Endothelial cell of umbilical vein (primary cell): ENCODE measurements at regions not wholly inside any gene's neighbourhood (a gene's known extent, or its start where the extent isn't known, plus 50 kb on each side); places are given as distances from the start of the nearest gene placed in this dataset.

Experiments used
- EZH2 ChIP-seq: IDR thresholded peaks from 2 replicates; pipeline ENCODE4 v1.6.1; 2012; ENCODE audit warnings: borderline replicate concordance, low read depth, mild to moderate bottlenecking, moderate library complexity, low read length, inconsistent platforms; ENCODE audit not compliant: severe bottlenecking
- JUN ChIP-seq: IDR thresholded peaks from 2 replicates; pipeline ENCODE4 v1.6.1; 2011; ENCODE audit warnings: borderline replicate concordance, low read depth; ENCODE audit not compliant: insufficient read length, insufficient read depth
- MYC ChIP-seq: IDR thresholded peaks from one replicate; pipeline ENCODE4 v1.6.1; 2011; ENCODE audit warnings: mild to moderate bottlenecking, low read depth, low read length
- POLR2A ChIP-seq: IDR thresholded peaks from 2 replicates; pipeline ENCODE4 v1.6.1; 2012; ENCODE audit warnings: low read depth, mild to moderate bottlenecking, control low read depth, low read length
- POLR2AphosphoS5 ChIP-seq: IDR thresholded peaks from 2 replicates; pipeline ENCODE4 v1.6.1; 2012; ENCODE audit warnings: low read depth, mild to moderate bottlenecking, control low read depth, low read length, moderate library complexity; ENCODE audit not compliant: insufficient read depth
- TF ChIP-seq, protein P1 (sequence below), 2 donors: IDR thresholded peaks; 1 replicate in 1 of 2; 2 replicates in 1 of 2; pipeline ENCODE4 v1.5.1; 2011; ENCODE audit warnings: low read length in 2 of 2, mild to moderate bottlenecking in 2 of 2, moderate library complexity in 2 of 2, control low read depth in 1 of 2, inconsistent platforms in 1 of 2, low read depth in 1 of 2; ENCODE audit not compliant: insufficient read depth in 1 of 2; ENCODE audit errors: extremely low read depth in 1 of 2
- TF ChIP-seq, protein P2 (sequence below): IDR thresholded peaks from 2 replicates; pipeline ENCODE4 v1.6.1; 2011; ENCODE audit not compliant: insufficient read depth, insufficient read length

GRCh38 chr1:199453723-199454122 is 573.8 kb upstream of the NR5A2 start:
- TF ChIP-seq MYC (no peak), POLR2AphosphoS5 (no peak), POLR2A (no peak), JUN (no peak), EZH2 (no peak)
- TF ChIP-seq, protein P1, sequence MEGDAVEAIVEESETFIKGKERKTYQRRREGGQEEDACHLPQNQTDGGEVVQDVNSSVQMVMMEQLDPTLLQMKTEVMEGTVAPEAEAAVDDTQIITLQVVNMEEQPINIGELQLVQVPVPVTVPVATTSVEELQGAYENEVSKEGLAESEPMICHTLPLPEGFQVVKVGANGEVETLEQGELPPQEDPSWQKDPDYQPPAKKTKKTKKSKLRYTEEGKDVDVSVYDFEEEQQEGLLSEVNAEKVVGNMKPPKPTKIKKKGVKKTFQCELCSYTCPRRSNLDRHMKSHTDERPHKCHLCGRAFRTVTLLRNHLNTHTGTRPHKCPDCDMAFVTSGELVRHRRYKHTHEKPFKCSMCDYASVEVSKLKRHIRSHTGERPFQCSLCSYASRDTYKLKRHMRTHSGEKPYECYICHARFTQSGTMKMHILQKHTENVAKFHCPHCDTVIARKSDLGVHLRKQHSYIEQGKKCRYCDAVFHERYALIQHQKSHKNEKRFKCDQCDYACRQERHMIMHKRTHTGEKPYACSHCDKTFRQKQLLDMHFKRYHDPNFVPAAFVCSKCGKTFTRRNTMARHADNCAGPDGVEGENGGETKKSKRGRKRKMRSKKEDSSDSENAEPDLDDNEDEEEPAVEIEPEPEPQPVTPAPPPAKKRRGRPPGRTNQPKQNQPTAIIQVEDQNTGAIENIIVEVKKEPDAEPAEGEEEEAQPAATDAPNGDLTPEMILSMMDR (IDR thresholded peaks at IDR 0.05; ENCODE audit: extremely low read depth in 1 of 2, insufficient read depth in 1 of 2, low read depth in 1 of 2, low read length in 2 of 2) = no peak
- TF ChIP-seq, protein P2, sequence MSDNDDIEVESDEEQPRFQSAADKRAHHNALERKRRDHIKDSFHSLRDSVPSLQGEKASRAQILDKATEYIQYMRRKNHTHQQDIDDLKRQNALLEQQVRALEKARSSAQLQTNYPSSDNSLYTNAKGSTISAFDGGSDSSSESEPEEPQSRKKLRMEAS = no peak
